ENCODE measurements at regions not wholly inside any gene's neighbourhood (a gene's known extent, or its start where the extent isn't known, plus 50 kb on each side); places are given as distances from the start of the nearest gene placed in this dataset.

DNA sequence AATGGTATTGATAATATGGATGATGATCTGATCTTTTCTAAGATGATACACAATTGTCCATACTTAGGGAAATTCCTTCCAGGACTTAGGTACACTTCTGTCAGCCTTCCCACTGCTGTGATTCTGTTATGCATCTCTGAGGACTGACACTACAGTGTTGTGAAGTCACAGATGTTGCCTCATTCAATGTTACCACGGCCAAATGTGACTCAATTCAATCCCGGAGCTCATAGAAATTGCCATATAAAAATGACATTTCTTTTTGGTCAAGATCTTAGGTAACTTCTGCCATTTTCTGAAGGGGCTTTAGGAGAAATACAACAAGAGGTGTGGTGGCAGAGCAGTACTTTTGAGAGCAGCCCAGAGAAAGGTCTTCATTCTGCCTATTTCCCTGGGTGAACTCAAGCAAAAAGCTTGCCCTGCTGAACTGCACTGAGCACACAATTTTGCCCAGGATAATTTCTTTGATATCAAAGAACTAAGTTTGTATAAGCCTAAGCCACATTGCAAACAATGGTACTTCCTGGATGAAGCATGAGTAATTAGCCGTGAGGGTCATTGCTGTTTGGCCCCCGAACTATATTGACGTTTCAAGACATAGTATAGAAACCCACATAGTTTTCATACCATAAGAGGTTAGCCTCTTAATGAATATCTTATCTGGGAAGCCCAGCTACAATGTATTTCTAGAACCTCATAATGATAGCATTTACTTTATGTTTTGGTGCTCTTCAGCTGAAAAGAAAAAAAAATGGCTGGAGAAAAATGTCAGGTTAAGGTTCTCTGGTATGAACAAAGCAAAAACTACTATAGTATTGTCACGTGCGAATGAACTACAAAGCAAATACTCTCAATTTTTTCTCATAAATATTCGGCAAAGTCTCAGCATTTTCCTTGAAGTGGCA is 437.4 kb downstream of the MEIS1 start:
- H3K4me3 ChIP-seq: no peak overlapping the region
- TF ChIP-seq, protein P1, sequence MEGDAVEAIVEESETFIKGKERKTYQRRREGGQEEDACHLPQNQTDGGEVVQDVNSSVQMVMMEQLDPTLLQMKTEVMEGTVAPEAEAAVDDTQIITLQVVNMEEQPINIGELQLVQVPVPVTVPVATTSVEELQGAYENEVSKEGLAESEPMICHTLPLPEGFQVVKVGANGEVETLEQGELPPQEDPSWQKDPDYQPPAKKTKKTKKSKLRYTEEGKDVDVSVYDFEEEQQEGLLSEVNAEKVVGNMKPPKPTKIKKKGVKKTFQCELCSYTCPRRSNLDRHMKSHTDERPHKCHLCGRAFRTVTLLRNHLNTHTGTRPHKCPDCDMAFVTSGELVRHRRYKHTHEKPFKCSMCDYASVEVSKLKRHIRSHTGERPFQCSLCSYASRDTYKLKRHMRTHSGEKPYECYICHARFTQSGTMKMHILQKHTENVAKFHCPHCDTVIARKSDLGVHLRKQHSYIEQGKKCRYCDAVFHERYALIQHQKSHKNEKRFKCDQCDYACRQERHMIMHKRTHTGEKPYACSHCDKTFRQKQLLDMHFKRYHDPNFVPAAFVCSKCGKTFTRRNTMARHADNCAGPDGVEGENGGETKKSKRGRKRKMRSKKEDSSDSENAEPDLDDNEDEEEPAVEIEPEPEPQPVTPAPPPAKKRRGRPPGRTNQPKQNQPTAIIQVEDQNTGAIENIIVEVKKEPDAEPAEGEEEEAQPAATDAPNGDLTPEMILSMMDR (IDR thresholded peaks at IDR 0.05): no peak
- intact Hi-C loops (cut with DNase I; ENCODE audit: low total_unique reads): no loop called here
- H3K36me3 ChIP-seq: no peaks in the 10 kb centered on the region
- H3K27ac ChIP-seq: no peak overlapping the region
- no peaks in the 10 kb centered on the region for H3K4me1 ChIP-seq
- no peak for DNase-seq
- no peaks in the 10 kb centered on the region for H3K27me3 ChIP-seq
- no peaks in the 10 kb centered on the region for H3K9me3 ChIP-seq

DNA sequence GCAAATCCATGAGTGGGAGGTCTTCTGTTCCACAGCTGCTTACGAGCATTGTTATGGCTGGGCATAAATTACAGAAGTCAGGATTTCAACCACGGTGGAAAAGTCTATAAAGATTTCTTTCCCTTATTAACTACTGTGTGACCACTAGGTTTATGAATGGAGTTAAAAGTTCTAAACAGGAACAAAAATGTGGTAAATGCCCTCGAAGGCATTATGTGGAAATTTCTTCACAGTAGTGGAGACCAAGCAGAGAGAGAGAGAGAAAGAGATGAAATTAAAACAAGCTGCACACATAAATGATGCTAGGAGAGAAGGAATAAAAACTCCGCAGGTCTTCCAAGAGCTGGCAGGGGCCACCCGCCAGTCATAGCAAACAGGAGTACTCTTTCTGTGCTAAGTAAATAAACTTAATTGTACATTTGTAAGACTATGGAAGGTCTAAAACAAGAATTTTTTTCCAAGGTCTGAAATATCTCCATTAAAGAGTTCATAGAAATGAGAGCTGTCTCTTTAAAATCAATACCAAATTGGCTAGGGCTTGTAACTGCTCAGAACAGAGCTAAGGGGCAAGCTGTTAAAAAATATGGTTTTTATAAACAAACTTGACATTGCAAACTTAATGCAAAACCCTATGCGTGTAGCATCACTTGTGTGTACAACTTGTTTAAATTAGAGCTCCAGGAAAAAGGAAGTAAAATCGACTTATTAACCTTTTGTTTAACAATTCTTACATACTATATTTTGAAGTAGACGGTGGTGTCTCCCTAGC is 438.2 kb downstream of the MEIS1 start:
- TF ChIP-seq, protein P1 (IDR thresholded peaks at IDR 0.05): no peak

DNA sequence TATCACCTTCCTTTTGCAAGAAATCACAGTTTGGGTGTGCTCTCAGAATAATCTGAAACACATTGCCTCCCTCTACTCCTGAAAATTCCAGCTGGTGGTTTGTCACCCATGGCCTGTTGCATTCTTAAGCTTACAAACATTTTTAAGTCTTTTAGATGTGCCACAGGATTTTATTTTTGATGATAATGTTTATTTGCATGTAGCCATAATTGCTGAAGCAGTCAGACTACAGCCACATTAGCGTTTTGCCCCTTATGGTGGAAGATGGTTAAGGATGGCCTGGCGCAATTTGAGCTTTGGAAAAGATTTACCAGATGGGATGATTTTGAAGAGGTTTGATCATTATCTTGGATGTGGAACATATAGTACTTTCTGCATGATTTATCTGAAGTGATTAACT is 439.5 kb downstream of the MEIS1 start:
- Histone ChIP-seq H3K4me1 (no peaks in the 10 kb centered on the region), H3K4me3 (no peak overlapping the region), H3K27me3 (no peaks in the 10 kb centered on the region), H3K9me3 (no peaks in the 10 kb centered on the region), H3K27ac (no peak overlapping the region), H3K36me3 (no peaks in the 10 kb centered on the region)
- TF ChIP-seq, protein P1 (IDR thresholded peaks at IDR 0.05): no peak
- no peak for DNase-seq
- intact Hi-C loops (cut with DNase I; ENCODE audit: low total_unique reads): no loop called here

More for the DNA sequence above, 438.2 kb downstream of the MEIS1 start:
- Histone ChIP-seq H3K36me3 (no peaks in the 10 kb centered on the region), H3K27me3 (no peaks in the 10 kb centered on the region), H3K4me3 (no peak overlapping the region), H3K27ac (no peak overlapping the region), H3K9me3 (no peaks in the 10 kb centered on the region), H3K4me1 (no peaks in the 10 kb centered on the region)
- intact Hi-C loops (cut with DNase I; ENCODE audit: low total_unique reads): no loop called here
- no peak for DNase-seq

DNA sequence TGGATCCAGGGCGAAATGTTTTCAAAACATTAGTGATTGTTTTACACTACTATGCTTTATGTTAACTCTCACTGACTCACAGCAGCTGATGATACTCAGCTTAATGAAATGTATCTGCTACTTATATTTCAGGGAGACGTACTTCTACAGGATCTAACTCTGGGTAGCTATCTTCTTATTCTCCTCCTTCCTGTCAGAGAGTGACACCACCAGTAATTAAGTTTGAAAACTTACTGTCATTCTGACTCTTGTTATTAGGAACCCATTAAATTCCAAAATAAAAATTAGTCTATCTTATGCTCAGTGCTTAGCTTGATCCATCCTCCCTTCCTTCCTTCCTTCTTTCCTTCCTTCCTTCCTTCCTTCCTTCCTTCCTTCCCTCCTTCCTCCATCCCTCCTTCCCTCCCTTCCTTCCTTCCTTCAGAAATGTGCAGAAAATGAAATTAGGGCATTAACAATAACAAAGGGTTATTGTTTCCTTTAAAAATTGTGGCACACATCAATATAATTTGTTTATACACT is 441.1 kb downstream of the MEIS1 start:
- H3K4me3 ChIP-seq: no peak overlapping the region
- intact Hi-C loops (cut with DNase I; ENCODE audit: low total_unique reads): no loop called here
- no peaks in the 10 kb centered on the region for H3K36me3 ChIP-seq
- H3K27ac ChIP-seq: no peak overlapping the region
- DNase-seq: no peak
- no peaks in the 10 kb centered on the region for H3K9me3 ChIP-seq
- no peaks in the 10 kb centered on the region for H3K27me3 ChIP-seq
- no peaks in the 10 kb centered on the region for H3K4me1 ChIP-seq
- TF ChIP-seq, protein P1 (IDR thresholded peaks at IDR 0.05): no peak

DNA sequence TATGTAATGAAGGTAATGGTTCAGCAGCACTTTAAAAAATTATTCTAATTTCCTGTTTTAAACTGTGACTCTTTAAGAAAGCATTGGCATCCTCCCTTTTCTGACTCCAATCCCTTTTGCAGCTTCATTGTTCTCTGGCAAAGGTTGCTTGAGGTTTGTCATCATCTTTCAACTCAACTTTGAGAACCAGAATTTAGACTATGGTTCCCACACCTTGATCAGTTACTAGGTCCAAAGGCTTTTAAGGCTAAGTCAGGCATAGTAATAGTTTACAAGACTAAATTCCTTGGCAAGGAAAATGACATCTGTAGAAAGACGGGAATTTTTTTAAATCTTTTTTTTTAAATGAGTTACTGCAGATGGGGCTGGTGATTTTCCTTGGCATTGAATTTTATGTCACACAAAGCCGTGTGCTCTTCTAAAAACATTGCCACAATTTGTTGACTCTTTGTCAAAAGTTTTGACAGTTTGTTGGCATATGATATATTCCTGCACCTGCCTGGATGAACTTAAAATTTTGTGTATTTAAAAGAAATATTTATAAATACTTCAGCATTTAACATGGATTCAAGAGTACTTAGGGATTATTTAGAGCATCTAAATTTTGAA is 451.0 kb downstream of the MEIS1 start:
- H3K4me1 ChIP-seq: no peaks in the 10 kb centered on the region
- intact Hi-C loops (cut with DNase I; ENCODE audit: low total_unique reads): no loop called here

More for the DNA sequence above, 451.0 kb downstream of the MEIS1 start:
- no peaks in the 10 kb centered on the region for H3K9me3 ChIP-seq
- H3K27ac ChIP-seq: no peak overlapping the region
- H3K4me3 ChIP-seq: no peak overlapping the region
- peaks cover 0 to 3% of the 10 kb centered on the region in 2 donors for H3K27me3 ChIP-seq
- TF ChIP-seq, protein P1 (IDR thresholded peaks at IDR 0.05): no peak
- no peaks in the 10 kb centered on the region for H3K36me3 ChIP-seq
- no peak for DNase-seq

All from tibial artery (tissue), 4 donors.